GM12892 (cell line): ENCODE measurements at regions not wholly inside any gene's neighbourhood (a gene's known extent, or its start where the extent isn't known, plus 50 kb on each side); places are given as distances from the start of the nearest gene placed in this dataset.

Source experiments
- POLR2AphosphoS5 ChIP-seq: IDR thresholded peaks from 2 replicates; pipeline ENCODE4 v1.6.1; 2011; ENCODE audit warnings: low read depth, low read length, control low read depth
- TAF1 ChIP-seq: IDR thresholded peaks from 2 replicates; pipeline ENCODE4 v1.6.1; 2011; ENCODE audit warnings: low read depth, mild to moderate bottlenecking, control low read depth, low read length, borderline replicate concordance

- TF ChIP-seq POLR2AphosphoS5 (no peak), TAF1 (no peak)
Measured at GRCh38 chr21:27578741-27579265, 611.9 kb upstream of the ADAMTS5 start.
